Pancreas (tissue), 10 donors: ENCODE measurements at regions not wholly inside any gene's neighbourhood (a gene's known extent, or its start where the extent isn't known, plus 50 kb on each side); places are given as distances from the start of the nearest gene placed in this dataset.

ENCODE experiments used
- ATAC-seq, 4 donors: fragments of 200-7000 bp; cut with Tn5 transposase; one replicate each; pipeline versions ENCODE4 v1.8.0 to v1.9.1; 2020; ENCODE audit warnings: mild to moderate bottlenecking in 4 of 4, moderate library complexity in 4 of 4
- DNase-seq, 6 donors: peaks; one replicate each; pipeline ENCODE4 v3.0.0-alpha.2; 2020
- FAIRE-seq: peaks from 2 replicates; lab custom pipeline; 2012; peaks lifted over from hg19 to GRCh38; lab: Jason Lieb, UNC
- H3K27ac ChIP-seq, 4 donors: fragments of 200-600 bp; sonication (generic); 1 replicate in 3 of 4; 2 replicates in 1 of 4; pipeline versions ENCODE4 v1.5.0 to v1.8.0; 2020
- H3K27me3 ChIP-seq, 4 donors: fragments of 200-600 bp; one replicate each; pipeline ENCODE4 v1.8.0; 2021
- H3K36me3 ChIP-seq, 3 donors: fragments of 200-600 bp; sonication (generic) in 1 of 3; one replicate each; pipeline versions ENCODE4 v1.5.0 to v1.8.0; 2020 to 2021
- H3K4me1 ChIP-seq, 3 donors: fragments of 200-600 bp; one replicate each; pipeline ENCODE4 v1.8.0; 2021
- H3K4me3 ChIP-seq, 4 donors: fragments of 200-600 bp; sonication (generic) in 2 of 4; one replicate each; pipeline versions ENCODE4 v1.5.0 to v1.8.0; 2020 to 2021
- H3K9me3 ChIP-seq, 4 donors: fragments of 200-600 bp; one replicate each; pipeline ENCODE4 v1.8.0; 2021
- CTCF ChIP-seq, 4 donors: fragments of 200-600 bp; sonication (generic) in 3 of 4; IDR thresholded peaks; one replicate each; pipeline versions ENCODE4 v1.5.0 to v1.8.0; 2021; ENCODE audit warnings: antibody characterized with exemption in 4 of 4
- WGBS, 2 donors: extraction: QIAGEN DNeasy Blood & Tissue Kit; methylation state at CpG; one replicate each; pipeline ENCODE4 v1.1.7; 2013; 5-methylcytosine and 5-hydroxymethylcytosine counted together
- intact Hi-C, 3 donors: fragments of 100-400 bp; cut with DNase I; formaldehyde crosslinking; loops; one replicate each; pipeline versions ENCODE4 v1.11.1 to v1.14.2; 2022
- donor health status: healthy with polysubstance abuse.
- donor health status: DM: no; HTN: no; CAD: no; lungs with moderate emphysema.
- donor health status: DM: no; HTN: no; CAD: no.
- donor health status: control.
- donor health status: control.
- donor health status: Bipolar disorder and iron deficiency.
- donor health status: DM: yes; HTN: yes; CAD: no.
- donor health status: DM: no; HTN: no; CAD: no.
- donor health status: DM: no; HTN: no; CAD: no.
- donor health status: DM: yes; HTN: yes; CAD: no.

- 80 to 91% methylated on average over 9 of the region's 9 CpGs for WGBS, 2 donors
- Histone ChIP-seq H3K27me3 (no peaks in the 10 kb centered on the region), H3K36me3 (no peaks in the 10 kb centered on the region), H3K27ac (no peak overlapping the region), H3K9me3 (no peaks in the 10 kb centered on the region), H3K4me1 (no peaks in the 10 kb centered on the region), H3K4me3 (no peak overlapping the region)
- FAIRE-seq: no peak
- no peak for DNase-seq
- no peak for TF ChIP-seq CTCF (IDR thresholded peaks at IDR 0.05)
- intact Hi-C loops: no loop called here
- no peak for ATAC-seq
Measured at GRCh38 chr15:29589416-29589815, 232.9 kb downstream of the TJP1 start.

GRCh38 chr15:29573197-29573838 lies 248.9 kb downstream of the TJP1 start:
- no peak overlapping the region for H3K27ac ChIP-seq
- ATAC-seq (no peak), DNase-seq (no peak), FAIRE-seq (no peak)
- H3K4me1 ChIP-seq: peaks cover 0 to 7% (median 0%) of the 10 kb centered on the region in 3 donors
- no peak overlapping the region for H3K4me3 ChIP-seq
- no peak for TF ChIP-seq CTCF (IDR thresholded peaks at IDR 0.05)
- 70 to 81% methylated on average over 4 of the region's 4 CpGs for WGBS, 2 donors
- intact Hi-C loops: loop anchor here in 1 of 3 donors (10.0 kb wide), 1 partner anchor 59 kb away; no protein-coding TSS in a partner anchor
- H3K36me3 ChIP-seq: no peaks in the 10 kb centered on the region
- peaks cover 0 to 6% (median 1%) of the 10 kb centered on the region in 4 donors for H3K27me3 ChIP-seq
- no peaks in the 10 kb centered on the region for H3K9me3 ChIP-seq

GRCh38 chr15:29571792-29572431 lies 250.4 kb downstream of the TJP1 start:
- peak in 3 of 6 donors; percentile 33 to 73 (median 36) for DNase-seq
- Histone ChIP-seq H3K36me3 (no peaks in the 10 kb centered on the region), H3K27ac (peak overlapping the region in 2 of 4 donors; percentile 8 to 71), H3K4me1 (peaks cover 0 to 7% (median 0%) of the 10 kb centered on the region in 3 donors), H3K9me3 (no peaks in the 10 kb centered on the region), H3K4me3 (peak overlapping the region in 3 of 4 donors; percentile 35 to 62 (median 60)), H3K27me3 (peaks cover 0 to 6% (median 1%) of the 10 kb centered on the region in 4 donors)
- peak in 2 of 4 donors; percentile 2 to 4 for ATAC-seq
- no peak for TF ChIP-seq CTCF (IDR thresholded peaks at IDR 0.05)
- WGBS, 2 donors: 2% methylated on average over 14 of the region's 14 CpGs
- intact Hi-C loops: loop anchor here in 1 of 3 donors (10.0 kb wide), 1 partner anchor 57 kb away; no protein-coding TSS in a partner anchor
- FAIRE-seq: no peak

- Histone ChIP-seq H3K4me1 (peaks cover 0 to 7% (median 0%) of the 10 kb centered on the region in 3 donors), H3K4me3 (peak overlapping the region; percentile 35 to 62 (median 48)), H3K27me3 (peaks cover 0 to 6% (median 1%) of the 10 kb centered on the region in 4 donors), H3K36me3 (no peaks in the 10 kb centered on the region), H3K9me3 (no peaks in the 10 kb centered on the region), H3K27ac (peak overlapping the region in 2 of 4 donors; percentile 41 to 71)
- DNase-seq (peak; percentile 44 to 84 (median 66)), FAIRE-seq (no peak), ATAC-seq (peak; percentile 60 to 76 (median 72))
- intact Hi-C loops: loop anchor here in 1 of 3 donors (10.0 kb wide), 1 partner anchor 56 kb away; no protein-coding TSS in a partner anchor
- no peak for TF ChIP-seq CTCF (IDR thresholded peaks at IDR 0.05)
- 1% methylated on average over 46 to 85 of the region's 85 CpGs for WGBS, 2 donors
Measured at GRCh38 chr15:29570948-29571791, 251.1 kb downstream of the TJP1 start.
